HEK293T (cell line): ENCODE measurements at regions not wholly inside any gene's neighbourhood (a gene's known extent, or its start where the extent isn't known, plus 50 kb on each side); places are given as distances from the start of the nearest gene placed in this dataset.
"Not testable (repeated sequence)": the region's sequence is repeated elsewhere in the genome, so short reads cannot be mapped to it uniquely, and the experiment has no call there.

ENCODE experiments used
- CTCF ChIA-PET: fragments of 350-600 bp; formaldehyde crosslinking; extraction: SDS; loops from one replicate; lab custom pipeline; 2021; ENCODE audit warnings: antibody characterized with exemption, inconsistent platforms; lab: Yijun Ruan, JAX
- POLR2A ChIA-PET: fragments of 350-600 bp; formaldehyde crosslinking; extraction: SDS; loops from one replicate; lab custom pipeline; 2020; ENCODE audit warnings: antibody characterized with exemption, inconsistent platforms; lab: Yijun Ruan, JAX
- DNase-seq: peaks from one replicate; pipeline ENCODE4 v3.0.0; 2012; ENCODE audit warnings: mixed read lengths; ENCODE audit errors: extremely low spot score
- ARNT ChIP-seq: fragments of 450-650 bp; IDR thresholded peaks from 2 replicates; pipeline ENCODE4 v1.6.1; 2017; ENCODE audit warnings: mild to moderate bottlenecking
- BHLHE40 ChIP-seq: fragments of 450-650 bp; IDR thresholded peaks from 2 replicates; pipeline ENCODE4 v1.6.1; 2016; ENCODE audit warnings: mild to moderate bottlenecking, moderate library complexity, borderline replicate concordance
- CTBP1 ChIP-seq: fragments of 450-650 bp; IDR thresholded peaks from 2 replicates; pipeline ENCODE4 v1.6.1; 2016; ENCODE audit warnings: borderline replicate concordance
- ELF4 ChIP-seq: fragments of 450-650 bp; IDR thresholded peaks from 2 replicates; pipeline ENCODE4 v1.6.1; 2017; ENCODE audit warnings: antibody characterized with exemption
- FOXA1 ChIP-seq: fragments of 450-650 bp; IDR thresholded peaks from 2 replicates; pipeline ENCODE4 v1.6.1; 2016; ENCODE audit warnings: mild to moderate bottlenecking
- FOXK2 ChIP-seq: fragments of 450-650 bp; IDR thresholded peaks from 2 replicates; pipeline ENCODE4 v1.6.1; 2016; ENCODE audit warnings: mild to moderate bottlenecking
- FOXM1 ChIP-seq: fragments of 450-650 bp; IDR thresholded peaks from 2 replicates; pipeline ENCODE4 v1.6.1; 2017; ENCODE audit warnings: mild to moderate bottlenecking, borderline replicate concordance
- HDGF ChIP-seq: fragments of 450-650 bp; IDR thresholded peaks from 2 replicates; pipeline ENCODE4 v1.6.1; 2017; ENCODE audit warnings: antibody characterized with exemption, borderline replicate concordance
- L3MBTL2 ChIP-seq: fragments of 450-650 bp; conservative IDR thresholded peaks from 2 replicates; pipeline ENCODE4 v1.6.1; 2016; ENCODE audit warnings: mild to moderate bottlenecking
- LEF1 ChIP-seq: fragments of 450-650 bp; IDR thresholded peaks from 2 replicates; pipeline ENCODE4 v1.6.1; 2017; ENCODE audit warnings: mild to moderate bottlenecking, borderline replicate concordance
- NFRKB ChIP-seq: fragments of 450-650 bp; IDR thresholded peaks from 2 replicates; pipeline ENCODE4 v1.6.1; 2016; ENCODE audit warnings: mild to moderate bottlenecking, moderate library complexity
- PKNOX1 ChIP-seq: fragments of 450-650 bp; IDR thresholded peaks from 2 replicates; pipeline ENCODE4 v1.6.1; 2016
- SP1 ChIP-seq: fragments of 450-650 bp; IDR thresholded peaks from 2 replicates; pipeline ENCODE4 v1.6.1; 2017
- SUZ12 ChIP-seq: fragments of 450-650 bp; IDR thresholded peaks from 2 replicates; pipeline ENCODE4 v1.6.1; 2016; ENCODE audit warnings: mild to moderate bottlenecking
- TARDBP ChIP-seq: fragments of 450-650 bp; IDR thresholded peaks from 2 replicates; pipeline ENCODE4 v1.6.1; 2016
- ZNF384 ChIP-seq: fragments of 450-650 bp; IDR thresholded peaks from 2 replicates; pipeline ENCODE4 v1.6.1; 2016

DNA sequence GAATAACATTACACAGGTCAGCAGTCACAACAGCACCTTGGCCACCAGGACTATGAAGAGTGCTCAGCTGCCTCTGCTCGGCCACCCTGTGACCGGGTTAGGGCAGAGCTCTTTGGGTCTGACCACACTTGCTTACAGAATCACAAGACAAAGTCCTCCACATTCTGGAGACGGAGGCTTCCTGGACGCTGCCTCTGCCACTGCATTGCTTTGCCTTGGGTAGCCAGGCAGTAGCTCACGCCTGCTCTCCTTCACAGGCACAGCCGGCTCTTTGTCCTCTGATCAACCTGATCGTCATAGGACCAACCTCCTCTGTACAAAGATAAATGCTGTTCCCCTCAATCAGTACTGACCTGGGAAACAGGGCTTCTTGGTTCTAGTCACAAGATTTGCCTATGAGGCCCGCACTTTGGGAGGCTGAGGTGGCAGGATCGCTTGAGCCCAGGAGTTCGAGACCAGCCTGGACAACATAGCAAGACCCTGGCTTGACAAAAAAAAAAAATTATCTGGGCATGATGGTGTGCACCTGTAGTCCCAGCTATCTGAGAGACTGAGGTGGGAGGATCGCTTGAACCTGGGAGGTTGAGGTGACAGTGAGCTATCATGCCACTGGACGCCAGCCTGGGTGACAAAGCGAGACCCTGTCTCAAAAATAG, 128.4 kb upstream of the IER5L start:
- CTCF ChIA-PET = no interaction called here

GRCh38 chr9:129305246-129305645, 127.2 kb upstream of the IER5L start:
- no peak for TF ChIP-seq ZNF384
- TF ChIP-seq FOXM1 = no peak
- TF ChIP-seq HDGF = no peak
- TF ChIP-seq BHLHE40 = no peak
- no peak for TF ChIP-seq PKNOX1
- TF ChIP-seq FOXA1 = no peak
- no peak for TF ChIP-seq NFRKB
- TF ChIP-seq SUZ12 = no peak
- no peak for TF ChIP-seq FOXK2
- TF ChIP-seq ARNT = no peak
- no peak for TF ChIP-seq SP1
- no peak for TF ChIP-seq L3MBTL2
- no peak for TF ChIP-seq ELF4
- no peak for TF ChIP-seq TARDBP
- TF ChIP-seq CTBP1 = no peak
- TF ChIP-seq LEF1 = no peak
- POLR2A ChIA-PET = no interaction called here
- CTCF ChIA-PET = no interaction called here
- no peak for DNase-seq

More for the DNA sequence above, 128.4 kb upstream of the IER5L start:
- DNase-seq = no peak
- POLR2A ChIA-PET = no interaction called here
- TF ChIP-seq ELF4 (no peak), ARNT (no peak), FOXM1 (no peak), FOXA1 (no peak), CTBP1 (no peak), HDGF (no peak), SP1 (no peak), BHLHE40 (no peak), ZNF384 (no peak), LEF1 (no peak), PKNOX1 (no peak), SUZ12 (no peak), TARDBP (no peak), FOXK2 (no peak), NFRKB (no peak), L3MBTL2 (no peak)

GRCh38 chr9:129301941-129302340, 123.9 kb upstream of the IER5L start:
- ChIA-PET POLR2A (no interaction called here), CTCF (no interaction called here)
- DNase-seq = no peak
- TF ChIP-seq SUZ12 = no peak
- no peak for TF ChIP-seq NFRKB
- no peak for TF ChIP-seq ARNT
- TF ChIP-seq TARDBP = no peak
- no peak for TF ChIP-seq HDGF
- no peak for TF ChIP-seq LEF1
- TF ChIP-seq L3MBTL2 = no peak
- TF ChIP-seq FOXK2 = no peak

- POLR2A ChIA-PET, DNase-seq, CTCF ChIA-PET: not testable (repeated sequence)
Observed at GRCh38 chr9:129296195-129296594, 118.1 kb upstream of the IER5L start.

DNA sequence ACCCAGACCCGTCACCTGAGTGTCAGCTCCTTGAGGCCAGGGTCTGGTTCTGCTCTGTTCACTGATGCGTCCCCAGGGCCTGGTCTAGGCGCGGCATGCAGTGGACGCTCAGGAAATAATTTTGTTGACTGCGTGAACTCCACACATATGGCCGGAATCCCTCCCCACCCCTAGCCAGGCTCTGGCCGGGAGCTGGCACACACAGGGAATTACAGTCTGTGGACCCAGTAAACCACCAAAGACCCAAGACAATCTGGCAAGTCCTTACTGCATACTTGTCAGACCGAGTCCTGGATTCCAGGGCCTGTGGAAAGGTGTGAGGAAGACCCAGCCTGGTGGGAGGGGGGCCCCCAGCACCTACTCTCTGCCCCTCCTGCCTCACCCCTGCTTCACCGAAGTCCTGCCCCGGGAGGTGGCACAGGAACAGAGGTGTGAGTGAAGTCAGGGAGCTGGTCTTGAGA, 113.0 kb upstream of the IER5L start:
- CTCF ChIA-PET = no interaction called here
- no peak for TF ChIP-seq FOXA1
- no peak for TF ChIP-seq ZNF384
- TF ChIP-seq FOXK2 = no peak
- no peak for TF ChIP-seq PKNOX1
- TF ChIP-seq ELF4 = no peak
- no peak for TF ChIP-seq L3MBTL2
- TF ChIP-seq TARDBP = no peak
- TF ChIP-seq FOXM1 = no peak
- TF ChIP-seq ARNT = no peak
- no peak for TF ChIP-seq CTBP1
- no peak for TF ChIP-seq SP1
- no peak for TF ChIP-seq HDGF
- TF ChIP-seq BHLHE40 = no peak
- no peak for TF ChIP-seq NFRKB
- TF ChIP-seq SUZ12 = no peak
- TF ChIP-seq LEF1 = no peak
- DNase-seq = no peak
- POLR2A ChIA-PET = no interaction called here

DNA sequence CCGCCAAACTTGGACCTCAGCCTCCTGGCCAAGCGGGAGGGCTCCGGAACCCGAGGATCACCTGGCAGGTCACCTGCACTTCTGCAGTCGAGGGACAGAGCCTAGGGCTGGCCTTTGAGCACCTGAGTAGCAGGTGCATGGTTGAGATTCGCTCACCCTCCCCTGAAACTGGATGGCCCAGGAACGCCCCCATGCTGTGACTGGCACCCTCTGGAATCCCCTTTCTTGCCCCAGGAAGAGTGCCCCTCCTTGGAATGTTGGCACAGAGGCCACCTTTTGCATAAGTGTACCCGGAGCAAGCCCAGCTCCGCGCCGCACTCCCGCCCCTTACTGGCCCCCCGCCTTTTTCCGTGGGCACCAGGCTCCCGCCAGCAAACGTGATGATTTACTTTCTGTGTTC, 112.5 kb upstream of the IER5L start:
- POLR2A ChIA-PET = no interaction called here
- TF ChIP-seq L3MBTL2 (no peak), ARNT (no peak), SP1 (no peak), FOXA1 (no peak), ELF4 (no peak), CTBP1 (no peak), BHLHE40 (no peak), NFRKB (no peak)
- DNase-seq = no peak
- CTCF ChIA-PET = no interaction called here

DNA sequence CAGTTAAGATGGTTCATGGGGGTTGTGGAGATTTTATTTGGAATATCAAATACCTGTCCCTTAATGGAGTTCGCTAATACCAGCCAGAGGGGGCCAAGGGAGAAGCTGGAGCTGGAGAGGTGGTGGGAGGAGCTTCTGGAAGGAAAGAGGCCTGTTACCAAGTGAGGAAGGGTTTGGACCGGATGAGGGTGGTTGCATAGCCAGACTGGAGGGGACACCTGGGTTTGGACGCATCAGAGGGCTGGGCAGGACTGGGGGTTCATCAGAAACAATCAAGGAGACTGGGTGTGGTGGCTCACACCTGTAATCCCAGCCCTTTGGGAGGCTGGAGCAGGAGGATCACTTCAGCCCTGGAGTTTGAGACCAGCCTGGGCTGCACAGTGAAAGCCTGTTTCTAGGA, 111.8 kb upstream of the IER5L start:
- TF ChIP-seq SUZ12 = no peak
- no peak for TF ChIP-seq LEF1
- TF ChIP-seq ZNF384 = no peak
- no peak for TF ChIP-seq FOXK2
- TF ChIP-seq CTBP1 = no peak
- no peak for TF ChIP-seq PKNOX1
- TF ChIP-seq FOXA1 = no peak
- no peak for TF ChIP-seq ELF4
- no peak for TF ChIP-seq BHLHE40
- TF ChIP-seq NFRKB = no peak
- no peak for TF ChIP-seq FOXM1
- TF ChIP-seq TARDBP = no peak
- no peak for TF ChIP-seq SP1
- TF ChIP-seq L3MBTL2 = no peak
- CTCF ChIA-PET = no interaction called here
- no peak for DNase-seq
- POLR2A ChIA-PET = no interaction called here
